ENCODE measurements at regions not wholly inside any gene's neighbourhood (a gene's known extent, or its start where the extent isn't known, plus 50 kb on each side); places are given as distances from the start of the nearest gene placed in this dataset.
A peak's percentile ranks its signal among the peaks of the same experiment; 100 is the strongest.
"Not testable (repeated sequence)": the region's sequence is repeated elsewhere in the genome, so short reads cannot be mapped to it uniquely, and the experiment has no call there.

GRCh38 chr7:122248472-122248871, 56.1 kb downstream of the FEZF1 start:
- no peak for DNase-seq

GRCh38 chr7:122238729-122239128, 65.8 kb downstream of the FEZF1 start:
- DNase-seq: not testable (repeated sequence)

DNA sequence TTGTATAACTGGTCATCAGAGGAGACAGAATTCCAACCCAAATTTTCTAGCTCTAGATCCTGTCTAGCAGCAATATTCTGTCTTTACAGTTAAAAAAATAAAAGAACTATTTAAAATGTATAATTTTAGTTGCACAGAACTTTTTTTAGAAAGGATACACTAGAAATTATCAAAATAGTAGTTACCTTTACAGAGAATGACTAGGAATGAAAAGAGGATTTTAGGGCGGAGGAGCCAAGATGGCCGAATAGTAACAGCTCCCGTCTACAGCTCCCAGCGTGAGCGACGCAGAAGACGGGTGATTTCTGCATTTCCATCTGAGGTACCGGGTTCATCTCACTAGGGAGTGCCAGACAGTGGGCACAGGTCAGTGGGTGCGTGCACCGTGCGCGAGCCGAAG, 66.3 kb downstream of the FEZF1 start:
- not testable (repeated sequence) for DNase-seq

DNA sequence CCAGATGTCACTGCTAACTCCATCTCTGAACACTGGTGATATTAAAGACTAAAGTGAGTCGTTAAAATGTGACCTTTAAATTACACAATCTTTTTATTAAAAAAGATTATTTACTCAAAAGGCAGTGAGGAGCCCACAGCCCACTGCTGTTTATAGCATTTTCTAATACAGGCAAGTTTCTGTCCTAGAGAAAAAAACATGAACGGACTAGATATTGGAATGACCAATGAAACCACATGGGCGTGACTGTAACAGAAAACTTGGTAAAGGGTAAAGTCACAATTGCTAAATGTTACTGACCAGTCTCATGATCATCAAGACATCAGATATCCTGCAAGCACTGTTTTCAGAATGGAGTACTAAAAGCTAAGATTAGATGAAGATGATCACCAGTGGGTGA, 78.7 kb downstream of the FEZF1 start:
- peak in 1 of 3 donors; percentile 11 for DNase-seq

- peak; percentile 9 to 25 (median 10) for DNase-seq
Measured at GRCh38 chr7:122219253-122219865, 75.3 kb upstream of the AASS start.

- no peak for DNase-seq
Measured at GRCh38 chr7:122217125-122217524, 73.1 kb upstream of the AASS start.

GRCh38 chr7:122212754-122213153, 68.7 kb upstream of the AASS start:
- no peak for DNase-seq

DNA sequence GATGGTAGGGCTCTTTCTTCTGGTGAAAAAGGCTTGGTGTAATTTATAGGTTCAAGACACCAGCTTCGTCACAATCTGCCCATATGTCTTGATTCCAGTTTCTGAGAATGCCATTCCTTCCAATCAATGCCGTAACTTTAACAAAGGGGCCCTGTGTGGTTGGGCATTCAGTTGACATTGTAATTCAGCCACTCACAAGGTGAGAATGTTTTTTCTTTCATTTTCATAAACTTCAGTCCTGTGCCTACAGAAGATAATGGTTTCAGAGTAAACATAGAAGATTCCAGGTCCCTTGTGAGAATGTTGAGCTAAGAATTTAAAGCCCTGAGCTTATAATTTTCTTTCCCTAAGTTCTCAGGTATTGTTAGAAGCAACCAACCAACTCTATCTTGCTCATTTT, 67.3 kb upstream of the AASS start:
- no peak for DNase-seq

DNA sequence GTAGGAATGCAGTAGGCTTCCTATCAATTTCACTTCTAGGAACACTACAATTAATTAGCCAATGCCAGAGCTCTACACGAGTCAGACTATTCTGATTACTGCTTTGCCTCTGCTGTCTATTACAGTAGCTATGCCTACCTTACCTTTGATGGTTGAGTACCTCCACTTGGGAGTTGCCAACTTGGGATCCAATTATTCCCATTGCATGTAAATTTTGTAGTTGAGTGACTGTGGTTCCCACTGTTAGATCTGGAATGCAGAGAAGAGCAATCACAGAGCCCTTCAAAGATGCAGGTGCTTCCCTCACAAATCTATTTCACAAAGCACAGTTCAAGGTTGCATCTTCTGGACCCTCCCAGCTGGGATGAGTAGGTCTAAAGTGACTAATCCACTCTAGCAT, 62.9 kb upstream of the AASS start:
- DNase-seq: no peak

DNA sequence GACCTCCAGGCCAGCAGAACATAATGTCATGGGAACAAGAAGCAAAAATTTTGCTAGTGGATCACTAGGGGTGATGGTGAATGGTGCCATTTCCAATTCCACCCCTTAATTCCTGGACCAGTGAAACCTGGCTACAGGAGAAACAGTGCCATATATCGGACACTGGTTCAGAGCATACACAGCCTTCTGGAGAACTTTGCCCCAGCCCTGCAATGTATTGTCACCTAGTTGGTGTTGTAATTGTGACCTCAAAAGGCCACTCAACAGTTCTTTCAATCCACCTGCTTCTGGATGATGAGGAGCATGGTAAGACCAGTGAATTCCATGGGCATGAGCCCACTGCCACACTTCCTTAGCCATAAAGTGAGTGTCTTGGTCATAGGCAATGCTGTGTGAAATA, 59.8 kb upstream of the AASS start:
- no peak for DNase-seq

- DNase-seq: no peak
Measured at GRCh38 chr7:122200888-122201287, 56.8 kb upstream of the AASS start.

- no peak for DNase-seq
Measured at GRCh38 chr7:122199171-122199570, 55.1 kb upstream of the AASS start.

- DNase-seq: no peak
Measured at GRCh38 chr7:122198581-122198980, 54.5 kb upstream of the AASS start.
